Inflammatory macrophage (primary cell): ENCODE measurements at regions not wholly inside any gene's neighbourhood (a gene's known extent, or its start where the extent isn't known, plus 50 kb on each side); places are given as distances from the start of the nearest gene placed in this dataset.

Source experiments
- DNase-seq, 2 donors: peaks; one replicate each; pipeline ENCODE4 v3.0.0-alpha.2; 2020 to 2022

GRCh38 chr6:84416043-84416657, 188.7 kb upstream of the CEP162 start:
- DNase-seq = no peak

GRCh38 chr6:84415517-84415916, 188.1 kb upstream of the CEP162 start:
- no peak for DNase-seq

GRCh38 chr6:84415068-84415467, 187.6 kb upstream of the CEP162 start:
- no peak for DNase-seq

- DNase-seq = no peak
Observed at GRCh38 chr6:84414531-84414930, 187.1 kb upstream of the CEP162 start.

- DNase-seq = no peak
Observed at GRCh38 chr6:84411060-84411629, 183.7 kb upstream of the CEP162 start.

- no peak for DNase-seq
Observed at GRCh38 chr6:84409911-84410310, 182.5 kb upstream of the CEP162 start.

GRCh38 chr6:84408028-84408427, 180.6 kb upstream of the CEP162 start:
- no peak for DNase-seq

GRCh38 chr6:84403545-84403944, 176.1 kb upstream of the CEP162 start:
- DNase-seq = no peak

GRCh38 chr6:84399003-84399402, 171.6 kb upstream of the CEP162 start:
- no peak for DNase-seq

GRCh38 chr6:84392261-84392660, 164.8 kb upstream of the CEP162 start:
- DNase-seq = no peak

- no peak for DNase-seq
Observed at GRCh38 chr6:84390851-84391250, 163.4 kb upstream of the CEP162 start.

- no peak for DNase-seq
Observed at GRCh38 chr6:84390334-84390733, 162.9 kb upstream of the CEP162 start.

GRCh38 chr6:84379142-84379541, 151.7 kb upstream of the CEP162 start:
- no peak for DNase-seq

GRCh38 chr6:84372290-84372689, 144.8 kb upstream of the CEP162 start:
- no peak for DNase-seq

- no peak for DNase-seq
Observed at GRCh38 chr6:84371681-84372080, 144.2 kb upstream of the CEP162 start.

- DNase-seq = no peak
Observed at GRCh38 chr6:84362193-84362821, 134.9 kb upstream of the CEP162 start.

GRCh38 chr6:84361372-84362192, 134.1 kb upstream of the CEP162 start:
- DNase-seq = no peak

GRCh38 chr6:84360039-84360438, 132.6 kb upstream of the CEP162 start:
- DNase-seq = no peak

GRCh38 chr6:84358581-84358980, 131.1 kb upstream of the CEP162 start:
- no peak for DNase-seq

GRCh38 chr6:84357631-84358030, 130.2 kb upstream of the CEP162 start:
- no peak for DNase-seq

GRCh38 chr6:84356907-84357306, 129.5 kb upstream of the CEP162 start:
- no peak for DNase-seq

- DNase-seq = no peak
Observed at GRCh38 chr6:84353459-84354423, 126.3 kb upstream of the CEP162 start.
